GM18873 (cell line): ENCODE measurements at regions not wholly inside any gene's neighbourhood (a gene's known extent, or its start where the extent isn't known, plus 50 kb on each side); places are given as distances from the start of the nearest gene placed in this dataset.

Experiments
- ATAC-seq: cut with Tn5 transposase; IDR thresholded peaks from one replicate; pipeline ENCODE4 v1.9.1; 2021; ENCODE audit warnings: mild to moderate bottlenecking, moderate library complexity, moderate number of reproducible peaks; ENCODE audit not compliant: unreplicated experiment, low FRiP score

- ATAC-seq, result no peak
Measured at GRCh38 chr9:84169240-84169639, 171.3 kb downstream of the SLC28A3 start.

GRCh38 chr9:84170521-84171141, 169.9 kb downstream of the SLC28A3 start:
- ATAC-seq, result no peak

- no peak for ATAC-seq
Measured at GRCh38 chr9:84173961-84174360, 166.6 kb downstream of the SLC28A3 start.

DNA sequence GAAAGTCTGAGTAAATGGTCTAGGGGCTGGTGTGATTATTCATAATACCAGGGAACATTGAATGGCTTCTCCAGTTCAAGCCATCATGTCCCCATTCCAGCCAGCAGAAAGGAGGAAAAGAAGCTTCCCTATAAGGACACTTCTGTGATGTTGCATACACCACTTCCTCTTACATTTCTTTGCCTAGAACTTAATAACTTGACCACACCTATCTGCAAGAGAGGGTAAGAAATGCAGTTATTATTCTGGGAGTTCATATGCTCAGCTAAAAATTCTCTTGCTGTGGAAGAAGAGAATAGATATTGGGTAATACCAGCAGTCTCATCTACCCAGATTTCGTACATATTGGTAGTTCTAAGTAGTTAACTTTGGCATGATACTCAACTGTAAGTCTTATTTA, 166.1 kb downstream of the SLC28A3 start:
- ATAC-seq, result no peak

DNA sequence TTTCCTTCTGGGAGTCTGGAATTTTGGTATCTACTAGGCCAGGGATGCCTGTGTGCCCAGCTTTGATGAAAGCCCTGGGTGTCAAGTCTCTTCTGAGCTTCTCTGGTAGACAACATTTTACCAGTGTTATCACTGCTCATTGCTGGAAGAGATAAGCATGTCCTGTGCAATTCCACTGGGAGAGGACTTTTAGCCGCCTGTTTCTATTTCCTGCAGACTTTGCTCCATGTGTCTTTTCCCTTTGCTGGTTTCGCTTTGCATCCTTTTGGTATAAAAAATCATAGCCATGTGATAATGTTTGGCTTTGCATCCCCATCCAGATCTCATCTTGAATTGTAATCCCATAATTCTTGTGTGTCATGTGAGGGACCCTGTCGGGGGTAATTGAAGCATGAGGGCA, 163.2 kb downstream of the SLC28A3 start:
- ATAC-seq, result no peak

DNA sequence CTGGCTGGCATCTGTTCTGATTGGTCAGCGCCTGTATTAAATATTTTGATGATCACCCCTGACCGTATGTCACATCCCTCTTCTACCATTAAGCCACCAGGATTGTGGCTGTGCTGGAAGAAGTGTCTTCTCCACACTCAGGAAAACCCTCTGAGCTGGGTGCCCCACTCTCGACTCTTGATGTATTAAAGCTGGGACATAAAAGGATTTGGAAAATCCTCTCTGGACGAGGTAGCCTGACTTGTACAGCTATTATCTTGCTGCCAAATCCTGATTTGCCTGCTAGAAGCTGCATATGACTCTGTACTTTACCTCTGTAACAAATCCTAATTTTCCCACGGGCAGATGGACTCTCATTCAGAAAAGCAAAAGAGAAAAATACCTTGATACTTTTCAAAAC, 161.0 kb downstream of the SLC28A3 start:
- no peak for ATAC-seq

- no peak for ATAC-seq
Measured at GRCh38 chr9:84187090-84187489, 153.5 kb downstream of the SLC28A3 start.

GRCh38 chr9:84189904-84190303, 150.7 kb downstream of the SLC28A3 start:
- ATAC-seq, result no peak

DNA sequence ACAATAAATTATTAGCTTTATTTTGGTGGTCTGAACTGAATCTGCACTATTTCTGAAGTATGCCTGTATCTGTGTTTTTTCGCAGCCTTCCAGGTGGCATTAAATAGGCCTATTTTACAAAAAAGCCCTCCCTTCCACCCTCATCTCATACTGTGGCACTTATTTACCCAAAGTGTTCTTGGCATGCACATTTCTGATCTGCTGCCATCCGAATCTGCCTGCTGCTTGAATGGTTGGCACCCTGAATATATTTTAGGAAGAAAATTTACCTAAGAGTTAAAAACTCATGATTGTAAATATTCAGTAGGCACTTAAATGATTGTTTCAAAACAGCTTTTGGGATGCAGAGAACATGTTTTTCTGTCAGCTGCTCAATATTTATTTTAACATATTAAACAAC, 150.1 kb downstream of the SLC28A3 start:
- no peak for ATAC-seq

DNA sequence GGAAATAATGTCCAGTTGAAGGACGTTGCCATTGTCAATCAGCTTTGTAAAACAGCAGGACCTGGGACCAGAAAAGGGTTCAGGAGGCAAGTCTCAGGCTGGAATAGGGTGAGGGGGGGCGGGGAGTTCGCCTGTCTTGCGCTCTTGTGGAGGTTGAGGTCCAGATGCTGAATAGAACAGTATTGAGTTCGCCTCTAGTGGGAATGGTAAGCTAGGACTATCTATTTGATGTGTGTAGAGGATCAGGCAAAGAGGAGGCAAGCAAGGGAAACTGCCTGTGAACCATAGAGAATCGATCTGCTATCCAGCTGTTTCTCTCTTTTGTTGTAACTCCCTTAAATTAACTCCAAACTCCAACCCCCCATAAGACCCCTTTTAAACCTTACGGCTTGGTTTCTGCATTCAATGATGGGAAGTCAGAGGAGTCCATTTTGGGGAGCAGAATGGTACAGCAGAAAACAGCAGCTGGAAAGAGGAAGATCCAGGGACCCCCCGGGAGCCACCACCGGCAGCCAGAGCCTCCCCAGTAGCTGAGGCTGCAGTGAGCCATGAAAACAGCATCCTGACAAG, 133.7 kb downstream of the SLC28A3 start:
- ATAC-seq, result no peak

- ATAC-seq, result no peak
Measured at GRCh38 chr9:84207491-84207951, 133.0 kb downstream of the SLC28A3 start.

DNA sequence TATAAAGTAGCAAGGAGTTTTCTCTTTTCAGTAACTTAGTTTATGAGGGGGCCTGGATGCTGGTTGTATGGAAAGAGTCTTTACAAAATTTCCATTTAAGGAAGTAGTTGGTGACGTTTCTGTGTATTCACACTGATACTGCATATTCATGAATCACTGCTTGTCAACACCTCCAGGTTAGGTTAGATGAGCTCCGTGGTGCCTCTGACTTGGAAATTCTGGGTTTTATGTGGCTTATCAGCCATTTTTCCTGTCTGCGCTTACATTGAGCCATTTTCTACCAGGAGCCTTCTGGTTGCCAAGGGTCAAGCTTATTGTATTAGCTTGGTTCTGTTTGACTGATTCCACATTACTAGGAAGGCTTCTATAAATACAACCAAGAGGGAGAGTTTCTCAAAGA, 128.3 kb downstream of the SLC28A3 start:
- no peak for ATAC-seq

GRCh38 chr9:84212982-84213381, 127.6 kb downstream of the SLC28A3 start:
- no peak for ATAC-seq

- ATAC-seq, result no peak
Measured at GRCh38 chr9:84216151-84216550, 124.4 kb downstream of the SLC28A3 start.

DNA sequence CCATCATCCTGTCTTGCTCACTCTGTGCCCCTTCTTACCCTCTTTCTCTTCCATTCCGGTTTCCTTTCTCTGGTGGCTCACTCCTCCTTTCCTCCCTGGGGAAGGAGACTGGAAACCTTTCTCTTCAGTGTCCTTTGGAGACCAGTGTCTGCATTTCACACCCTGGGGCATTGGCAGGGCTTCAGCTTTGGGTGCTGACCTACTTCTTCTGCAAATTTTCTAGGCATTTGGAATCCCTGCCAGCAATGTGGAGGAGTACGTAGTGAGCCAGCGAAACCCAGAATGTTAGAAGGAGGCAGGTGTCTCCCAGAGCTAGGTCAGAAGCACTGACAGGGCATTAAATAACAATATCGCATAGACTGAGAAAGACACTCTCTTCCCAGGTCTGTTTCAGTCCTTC, 122.2 kb downstream of the SLC28A3 start:
- ATAC-seq, result no peak

DNA sequence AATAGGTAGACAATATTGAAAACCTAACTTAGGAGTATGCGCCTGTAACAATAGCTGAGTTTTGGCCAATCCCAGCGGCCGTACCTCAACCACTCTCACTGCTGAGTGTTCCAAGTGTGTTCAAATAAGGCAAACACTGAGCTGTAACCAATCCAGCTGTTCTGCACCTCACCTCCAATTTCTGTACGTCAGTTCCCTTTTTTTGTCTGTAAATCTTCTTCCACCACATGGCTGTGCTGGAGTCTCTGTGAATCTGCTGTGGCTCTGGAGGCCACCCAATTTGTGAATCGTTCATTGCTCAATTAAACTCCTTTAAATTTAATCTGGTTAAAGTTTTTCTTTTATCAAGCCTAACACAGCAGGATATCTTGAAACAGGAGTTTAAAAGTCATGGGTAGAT, 116.3 kb downstream of the SLC28A3 start:
- no peak for ATAC-seq
